ENCODE measurements at regions not wholly inside any gene's neighbourhood (a gene's known extent, or its start where the extent isn't known, plus 50 kb on each side); places are given as distances from the start of the nearest gene placed in this dataset.

- DNase-seq (ENCODE audit: low spot score): no peak
Measured at GRCh38 chr4:124321364-124321763, 391.2 kb downstream of the ANKRD50 start.

- peak; percentile 18 for DNase-seq (ENCODE audit: low spot score)
Measured at GRCh38 chr4:124322234-124323065, 390.1 kb downstream of the ANKRD50 start.

GRCh38 chr4:124325690-124326089, 386.8 kb downstream of the ANKRD50 start:
- DNase-seq (ENCODE audit: low spot score): no peak

GRCh38 chr4:124329134-124329533, 383.4 kb downstream of the ANKRD50 start:
- DNase-seq (ENCODE audit: low spot score): no peak

GRCh38 chr4:124330045-124330444, 382.5 kb downstream of the ANKRD50 start:
- DNase-seq (ENCODE audit: low spot score): no peak

- no peak for DNase-seq (ENCODE audit: low spot score)
Measured at GRCh38 chr4:124331781-124332180, 380.8 kb downstream of the ANKRD50 start.

- DNase-seq (ENCODE audit: low spot score): no peak
Measured at GRCh38 chr4:124333466-124333865, 379.1 kb downstream of the ANKRD50 start.

- DNase-seq (ENCODE audit: low spot score): peak; percentile 50
Measured at GRCh38 chr4:124334119-124334518, 378.4 kb downstream of the ANKRD50 start.

- DNase-seq (ENCODE audit: low spot score): no peak
Measured at GRCh38 chr4:124337874-124338273, 374.7 kb downstream of the ANKRD50 start.

- no peak for DNase-seq (ENCODE audit: low spot score)
Measured at GRCh38 chr4:124343661-124344171, 368.8 kb downstream of the ANKRD50 start.

GRCh38 chr4:124372916-124373315, 339.6 kb downstream of the ANKRD50 start:
- no peak for DNase-seq (ENCODE audit: low spot score)

- DNase-seq (ENCODE audit: low spot score): no peak
Measured at GRCh38 chr4:124386163-124386562, 326.4 kb downstream of the ANKRD50 start.

GRCh38 chr4:124386648-124387047, 325.9 kb downstream of the ANKRD50 start:
- no peak for DNase-seq (ENCODE audit: low spot score)

- DNase-seq (ENCODE audit: low spot score): no peak
Measured at GRCh38 chr4:124389591-124389990, 322.9 kb downstream of the ANKRD50 start.

- no peak for DNase-seq (ENCODE audit: low spot score)
Measured at GRCh38 chr4:124390861-124391260, 321.7 kb downstream of the ANKRD50 start.

- no peak for DNase-seq (ENCODE audit: low spot score)
Measured at GRCh38 chr4:124396333-124396732, 316.2 kb downstream of the ANKRD50 start.

- DNase-seq (ENCODE audit: low spot score): no peak
Measured at GRCh38 chr4:124401606-124402005, 310.9 kb downstream of the ANKRD50 start.

- DNase-seq (ENCODE audit: low spot score): peak; percentile 4
Measured at GRCh38 chr4:124409044-124409443, 303.5 kb downstream of the ANKRD50 start.

- no peak for DNase-seq (ENCODE audit: low spot score)
Measured at GRCh38 chr4:124414276-124415040, 298.1 kb downstream of the ANKRD50 start.

- peak; percentile 2 for DNase-seq (ENCODE audit: low spot score)
Measured at GRCh38 chr4:124415146-124415545, 297.4 kb downstream of the ANKRD50 start.

GRCh38 chr4:124417371-124417770, 295.2 kb downstream of the ANKRD50 start:
- no peak for DNase-seq (ENCODE audit: low spot score)

- DNase-seq (ENCODE audit: low spot score): no peak
Measured at GRCh38 chr4:124420166-124420695, 292.3 kb downstream of the ANKRD50 start.

GRCh38 chr4:124423160-124423559, 289.4 kb downstream of the ANKRD50 start:
- no peak for DNase-seq (ENCODE audit: low spot score)

Measured in AG08396 (cell line).